ENCODE measurements at regions not wholly inside any gene's neighbourhood (a gene's known extent, or its start where the extent isn't known, plus 50 kb on each side); places are given as distances from the start of the nearest gene placed in this dataset.
"Not testable (repeated sequence)": the region's sequence is repeated elsewhere in the genome, so short reads cannot be mapped to it uniquely, and the experiment has no call there.

DNA sequence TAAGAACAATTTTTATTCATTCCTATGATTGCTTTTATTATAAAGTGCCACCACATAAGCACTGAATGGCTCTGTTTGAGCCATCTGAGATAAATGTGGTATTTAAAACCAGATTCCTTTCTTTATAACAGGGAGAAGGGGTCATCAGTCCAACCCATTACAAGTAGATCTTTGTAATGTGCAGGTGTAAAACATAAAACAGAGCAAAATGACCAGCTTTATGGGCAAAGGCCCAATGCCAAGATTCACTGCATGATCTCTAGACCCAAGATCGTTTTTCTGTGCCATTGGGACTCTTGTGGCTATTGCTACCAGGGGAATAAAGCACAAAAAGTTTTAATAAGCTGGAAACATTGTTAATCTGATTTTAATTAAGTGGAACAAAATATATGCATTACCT lies 469.9 kb downstream of the PRR16 start:
- H3K4me3 ChIP-seq (ENCODE audit: low read depth, low read length): no peak overlapping the region
- TF ChIP-seq, protein P1, sequence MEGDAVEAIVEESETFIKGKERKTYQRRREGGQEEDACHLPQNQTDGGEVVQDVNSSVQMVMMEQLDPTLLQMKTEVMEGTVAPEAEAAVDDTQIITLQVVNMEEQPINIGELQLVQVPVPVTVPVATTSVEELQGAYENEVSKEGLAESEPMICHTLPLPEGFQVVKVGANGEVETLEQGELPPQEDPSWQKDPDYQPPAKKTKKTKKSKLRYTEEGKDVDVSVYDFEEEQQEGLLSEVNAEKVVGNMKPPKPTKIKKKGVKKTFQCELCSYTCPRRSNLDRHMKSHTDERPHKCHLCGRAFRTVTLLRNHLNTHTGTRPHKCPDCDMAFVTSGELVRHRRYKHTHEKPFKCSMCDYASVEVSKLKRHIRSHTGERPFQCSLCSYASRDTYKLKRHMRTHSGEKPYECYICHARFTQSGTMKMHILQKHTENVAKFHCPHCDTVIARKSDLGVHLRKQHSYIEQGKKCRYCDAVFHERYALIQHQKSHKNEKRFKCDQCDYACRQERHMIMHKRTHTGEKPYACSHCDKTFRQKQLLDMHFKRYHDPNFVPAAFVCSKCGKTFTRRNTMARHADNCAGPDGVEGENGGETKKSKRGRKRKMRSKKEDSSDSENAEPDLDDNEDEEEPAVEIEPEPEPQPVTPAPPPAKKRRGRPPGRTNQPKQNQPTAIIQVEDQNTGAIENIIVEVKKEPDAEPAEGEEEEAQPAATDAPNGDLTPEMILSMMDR (IDR thresholded peaks at IDR 0.05; ENCODE audit: low read depth, low read length): no peak

GRCh38 chr5:120936652-120937051 lies 472.6 kb downstream of the PRR16 start:
- no peak overlapping the region for H3K4me3 ChIP-seq (ENCODE audit: low read depth, low read length)

GRCh38 chr5:120938604-120939003 lies 474.5 kb downstream of the PRR16 start:
- TF ChIP-seq, protein P1 (IDR thresholded peaks at IDR 0.05; ENCODE audit: low read depth, low read length): no peak
- H3K4me3 ChIP-seq (ENCODE audit: low read depth, low read length): no peak overlapping the region

More at GRCh38 chr5:120936652-120937051, 472.6 kb downstream of the PRR16 start:
- TF ChIP-seq, protein P1 (IDR thresholded peaks at IDR 0.05; ENCODE audit: low read depth, low read length): no peak

- no peak overlapping the region for H3K4me3 ChIP-seq (ENCODE audit: low read depth, low read length)
- TF ChIP-seq, protein P1 (IDR thresholded peaks at IDR 0.05; ENCODE audit: low read depth, low read length): no peak
Observed at GRCh38 chr5:120942596-120943350, 478.7 kb downstream of the PRR16 start.

GRCh38 chr5:120949596-120949995 lies 485.5 kb downstream of the PRR16 start:
- H3K4me3 ChIP-seq (ENCODE audit: low read depth, low read length): not testable (repeated sequence)

- not testable (repeated sequence) for H3K4me3 ChIP-seq (ENCODE audit: low read depth, low read length)
Observed at GRCh38 chr5:120953445-120953844, 489.3 kb downstream of the PRR16 start.

DNA sequence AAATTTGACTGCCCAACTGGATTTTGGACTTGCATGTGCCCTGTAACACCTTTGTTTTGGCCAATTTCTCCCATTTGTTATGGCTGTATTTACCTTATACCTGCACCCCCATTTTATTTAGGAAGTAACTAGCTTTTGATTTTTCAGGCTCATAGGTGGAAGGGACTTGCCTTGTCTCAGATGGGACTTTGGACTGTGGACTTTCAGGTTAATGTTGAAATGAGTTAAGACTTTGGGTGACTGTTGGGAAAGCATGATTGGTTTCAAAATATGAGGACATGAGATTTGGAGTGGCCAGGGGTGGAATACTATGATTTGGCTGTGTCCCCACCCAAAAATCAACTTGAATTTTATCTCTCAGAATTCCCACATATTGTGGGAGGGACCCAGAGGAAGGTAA lies 490.2 kb downstream of the PRR16 start:
- TF ChIP-seq, protein P1 (IDR thresholded peaks at IDR 0.05; ENCODE audit: low read depth, low read length): no peak
- H3K4me3 ChIP-seq (ENCODE audit: low read depth, low read length): no peak overlapping the region

DNA sequence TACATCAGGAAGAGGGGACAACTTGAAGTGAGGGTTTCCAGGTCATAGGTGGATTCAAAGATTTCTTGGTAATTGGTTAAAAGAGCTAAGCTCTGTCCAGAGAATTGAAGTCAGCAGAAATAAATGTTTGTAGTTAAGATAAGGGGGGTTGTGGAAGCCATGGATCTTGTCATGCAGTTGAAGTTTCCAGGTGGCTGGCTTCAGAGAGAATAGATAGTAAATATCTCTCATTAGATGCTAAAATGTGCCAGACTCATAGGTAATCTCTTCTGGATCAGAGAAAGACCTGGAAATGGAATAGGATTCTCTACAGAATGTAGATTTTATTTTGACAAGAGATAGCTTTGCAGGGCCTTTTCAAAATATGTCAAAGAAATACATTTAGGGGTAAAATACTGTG lies 491.7 kb downstream of the PRR16 start:
- TF ChIP-seq, protein P1 (IDR thresholded peaks at IDR 0.05; ENCODE audit: low read depth, low read length): no peak
- H3K4me3 ChIP-seq (ENCODE audit: low read depth, low read length): no peak overlapping the region

Data from WI38 (cell line).